Activated naive CD4-positive, alpha-beta T cell treated with anti-CD3 and anti-CD28 coated beads for 36 hours (primary cell): ENCODE measurements at regions not wholly inside any gene's neighbourhood (a gene's known extent, or its start where the extent isn't known, plus 50 kb on each side); places are given as distances from the start of the nearest gene placed in this dataset.
"Not testable (repeated sequence)": the region's sequence is repeated elsewhere in the genome, so short reads cannot be mapped to it uniquely, and the experiment has no call there.

Source experiments
- CTCF ChIA-PET: fragments of 350-600 bp; sonication (Branson Sonifier 250); formaldehyde crosslinking; loops from one replicate; lab custom pipeline; 2021; ENCODE audit warnings: antibody characterized with exemption; lab: Charles Lee
- DNase-seq: peaks from one replicate; pipeline ENCODE4 v3.0.0-alpha.2; 2020
- H3K27ac Mint-ChIP-seq: one replicate; pipeline ENCODE4 v1.8.0; 2021; ENCODE audit warnings: mild to moderate bottlenecking, mixed read lengths
- H3K27me3 Mint-ChIP-seq: one replicate; pipeline ENCODE4 v1.8.0; 2021; ENCODE audit warnings: low read depth, mixed read lengths
- H3K36me3 Mint-ChIP-seq: one replicate; pipeline ENCODE4 v1.8.0; 2021; ENCODE audit warnings: low read depth, mixed read lengths
- H3K4me1 Mint-ChIP-seq: one replicate; pipeline ENCODE4 v1.8.0; 2021; ENCODE audit warnings: low read depth, mixed read lengths
- H3K4me3 Mint-ChIP-seq: one replicate; pipeline ENCODE4 v1.8.0; 2021; ENCODE audit warnings: mild to moderate bottlenecking, moderate library complexity, mixed read lengths
- H3K9me3 Mint-ChIP-seq: one replicate; pipeline ENCODE4 v1.8.0; 2021; ENCODE audit warnings: mixed read lengths
- intact Hi-C: fragments of 100-400 bp; cut with micrococcal nuclease; formaldehyde crosslinking; loops from one replicate; pipeline ENCODE4 v1.15.1; 2023

- no peak for DNase-seq
- CTCF ChIA-PET = no interaction called here
- Mint-ChIP-seq H3K4me3 (no peak overlapping the region), H3K27ac (no peak overlapping the region), H3K36me3 (no peaks in the 10 kb centered on the region), H3K27me3 (no peaks in the 10 kb centered on the region), H3K4me1 (no peaks in the 10 kb centered on the region), H3K9me3 (no peaks in the 10 kb centered on the region)
- intact Hi-C loops = no loop called here
Measured at GRCh38 chr4:79561751-79562150, 153.7 kb upstream of the GK2 start.

GRCh38 chr4:79559398-79559797 lies 151.4 kb upstream of the GK2 start:
- H3K27ac Mint-ChIP-seq, DNase-seq: not testable (repeated sequence)

DNA sequence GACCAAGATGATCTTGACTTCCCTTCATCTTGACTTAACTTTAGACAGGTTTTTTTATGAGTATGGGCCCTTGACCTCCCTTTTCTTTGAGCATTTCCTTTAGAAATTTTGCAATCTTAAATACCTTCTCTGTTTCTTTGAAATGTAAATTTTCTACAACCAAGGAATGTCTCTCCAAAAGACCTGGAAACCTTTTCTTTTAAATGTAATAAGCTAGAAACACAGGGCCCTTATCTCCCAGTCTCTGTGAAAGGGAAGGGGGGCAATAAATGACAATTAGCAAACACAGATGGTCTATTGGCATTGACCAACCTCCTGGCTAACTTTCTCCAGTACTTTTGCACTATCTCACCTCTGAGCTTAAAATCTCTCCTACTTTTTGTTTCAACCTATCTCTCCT lies 144.3 kb upstream of the GK2 start:
- no peak overlapping the region for H3K27ac Mint-ChIP-seq
- no peaks in the 10 kb centered on the region for H3K9me3 Mint-ChIP-seq
- H3K27me3 Mint-ChIP-seq = no peaks in the 10 kb centered on the region
- intact Hi-C loops = no loop called here
- H3K4me1 Mint-ChIP-seq = no peaks in the 10 kb centered on the region
- no peak for DNase-seq
- H3K4me3 Mint-ChIP-seq = no peak overlapping the region
- CTCF ChIA-PET = no interaction called here
- H3K36me3 Mint-ChIP-seq = no peaks in the 10 kb centered on the region

More at GRCh38 chr4:79559398-79559797, 151.4 kb upstream of the GK2 start:
- CTCF ChIA-PET, H3K4me3 Mint-ChIP-seq, H3K4me1 Mint-ChIP-seq, intact Hi-C loops, H3K36me3 Mint-ChIP-seq, H3K9me3 Mint-ChIP-seq, H3K27me3 Mint-ChIP-seq: not testable (repeated sequence)

DNA sequence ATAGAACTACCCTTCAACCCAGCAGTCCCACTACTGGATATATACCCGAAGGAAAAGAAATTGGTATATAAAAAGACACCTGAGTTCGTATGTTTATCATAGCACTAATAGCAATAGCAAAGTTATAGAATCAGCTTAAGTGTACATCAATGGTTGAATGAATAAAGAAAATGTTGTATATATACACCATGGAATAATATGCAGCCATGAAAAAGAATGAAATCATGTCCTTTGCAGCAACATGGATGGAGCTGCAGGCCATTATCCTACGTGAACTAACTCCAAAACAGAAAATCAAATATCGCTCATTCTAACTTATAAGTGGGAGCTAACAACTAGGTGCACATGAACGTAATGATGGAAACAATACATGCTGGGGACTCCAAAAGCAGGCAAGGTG lies 143.5 kb upstream of the GK2 start:
- H3K9me3 Mint-ChIP-seq = no peaks in the 10 kb centered on the region
- intact Hi-C loops = no loop called here
- peaks cover 2% of the 10 kb centered on the region for H3K27me3 Mint-ChIP-seq
- H3K36me3 Mint-ChIP-seq = no peaks in the 10 kb centered on the region
- CTCF ChIA-PET = no interaction called here
- DNase-seq = no peak
- H3K4me1 Mint-ChIP-seq = no peaks in the 10 kb centered on the region
- no peak overlapping the region for H3K4me3 Mint-ChIP-seq
- no peak overlapping the region for H3K27ac Mint-ChIP-seq

- Mint-ChIP-seq H3K4me1 (no peaks in the 10 kb centered on the region), H3K4me3 (no peak overlapping the region), H3K36me3 (no peaks in the 10 kb centered on the region), H3K27me3 (peaks cover 4% of the 10 kb centered on the region), H3K9me3 (no peaks in the 10 kb centered on the region), H3K27ac (no peak overlapping the region)
- CTCF ChIA-PET = no interaction called here
- intact Hi-C loops = no loop called here
- no peak for DNase-seq
Measured at GRCh38 chr4:79547851-79548250, 139.8 kb upstream of the GK2 start.

DNA sequence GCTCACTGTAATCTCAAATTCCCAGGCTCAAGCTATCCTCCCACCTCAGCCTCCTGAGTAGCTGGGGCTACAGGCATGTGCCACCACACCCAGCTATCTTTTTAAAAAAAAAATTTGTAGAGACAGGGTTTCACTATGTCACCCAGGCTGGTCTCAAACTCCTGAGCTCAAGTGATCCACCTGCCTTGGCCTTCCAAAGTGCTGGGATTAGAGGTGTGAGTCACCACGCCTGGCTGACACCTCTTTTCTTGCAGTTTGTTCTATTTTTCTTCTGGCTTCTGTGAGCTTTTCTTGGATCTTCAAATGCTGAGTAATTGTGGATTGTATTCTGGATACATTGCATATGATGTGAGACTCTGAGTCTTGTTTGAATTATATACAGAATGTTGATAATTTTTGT lies 137.3 kb upstream of the GK2 start:
- H3K27ac Mint-ChIP-seq, H3K27me3 Mint-ChIP-seq, intact Hi-C loops, H3K4me1 Mint-ChIP-seq, H3K9me3 Mint-ChIP-seq, H3K4me3 Mint-ChIP-seq, DNase-seq, CTCF ChIA-PET, H3K36me3 Mint-ChIP-seq: not testable (repeated sequence)

GRCh38 chr4:79540143-79540542 lies 132.1 kb upstream of the GK2 start:
- H3K4me1 Mint-ChIP-seq = no peaks in the 10 kb centered on the region
- no peaks in the 10 kb centered on the region for H3K36me3 Mint-ChIP-seq
- CTCF ChIA-PET = interaction anchor here (0.6 kb wide), 1 partner anchor 139 kb away, joined by 3 read pairs; no protein-coding TSS in a partner anchor
- no peaks in the 10 kb centered on the region for H3K9me3 Mint-ChIP-seq
- DNase-seq = no peak
- no peak overlapping the region for H3K4me3 Mint-ChIP-seq
- no peak overlapping the region for H3K27ac Mint-ChIP-seq
- H3K27me3 Mint-ChIP-seq = no peaks in the 10 kb centered on the region
- intact Hi-C loops = no loop called here

- no peak overlapping the region for H3K4me3 Mint-ChIP-seq
- intact Hi-C loops = no loop called here
- no peak overlapping the region for H3K27ac Mint-ChIP-seq
- H3K4me1 Mint-ChIP-seq = no peaks in the 10 kb centered on the region
- no peak for DNase-seq
- CTCF ChIA-PET = no interaction called here
- peaks cover 2% of the 10 kb centered on the region for H3K27me3 Mint-ChIP-seq
- no peaks in the 10 kb centered on the region for H3K36me3 Mint-ChIP-seq
- no peaks in the 10 kb centered on the region for H3K9me3 Mint-ChIP-seq
Measured at GRCh38 chr4:79535516-79535915, 127.5 kb upstream of the GK2 start.

DNA sequence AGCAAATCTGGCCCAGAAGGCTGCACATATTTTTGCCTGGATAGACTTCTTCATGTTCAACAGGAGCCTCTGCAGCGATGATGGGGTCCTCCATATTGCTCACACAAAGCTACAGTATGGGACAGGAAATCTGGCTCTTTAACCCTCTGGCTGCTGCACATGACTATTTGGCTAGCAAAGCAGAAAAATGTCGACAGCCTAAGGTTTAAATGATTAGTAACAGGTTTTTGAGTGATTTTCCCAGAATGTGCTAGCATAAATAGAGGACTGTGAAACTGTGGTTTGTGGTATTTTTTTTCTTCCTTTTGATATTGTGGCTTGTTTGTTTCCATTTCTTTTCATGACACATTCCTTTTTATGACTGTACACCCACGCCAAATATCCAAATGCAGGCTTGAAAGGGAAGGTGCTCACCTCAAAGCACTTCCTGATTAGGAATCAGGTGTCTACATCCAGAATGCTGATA lies 120.2 kb upstream of the GK2 start:
- no peak overlapping the region for H3K27ac Mint-ChIP-seq
- DNase-seq = peak; percentile 14
- no peaks in the 10 kb centered on the region for H3K36me3 Mint-ChIP-seq
- H3K27me3 Mint-ChIP-seq = peaks cover 10% of the 10 kb centered on the region
- H3K4me3 Mint-ChIP-seq = no peak overlapping the region
- H3K9me3 Mint-ChIP-seq = no peaks in the 10 kb centered on the region
- intact Hi-C loops = loop anchor here (1.0 to 5.0 kb wide), 3 partner anchors 304 to 644 kb away; no protein-coding TSS in a partner anchor
- H3K4me1 Mint-ChIP-seq = peaks cover 11% of the 10 kb centered on the region
- CTCF ChIA-PET = no interaction called here

DNA sequence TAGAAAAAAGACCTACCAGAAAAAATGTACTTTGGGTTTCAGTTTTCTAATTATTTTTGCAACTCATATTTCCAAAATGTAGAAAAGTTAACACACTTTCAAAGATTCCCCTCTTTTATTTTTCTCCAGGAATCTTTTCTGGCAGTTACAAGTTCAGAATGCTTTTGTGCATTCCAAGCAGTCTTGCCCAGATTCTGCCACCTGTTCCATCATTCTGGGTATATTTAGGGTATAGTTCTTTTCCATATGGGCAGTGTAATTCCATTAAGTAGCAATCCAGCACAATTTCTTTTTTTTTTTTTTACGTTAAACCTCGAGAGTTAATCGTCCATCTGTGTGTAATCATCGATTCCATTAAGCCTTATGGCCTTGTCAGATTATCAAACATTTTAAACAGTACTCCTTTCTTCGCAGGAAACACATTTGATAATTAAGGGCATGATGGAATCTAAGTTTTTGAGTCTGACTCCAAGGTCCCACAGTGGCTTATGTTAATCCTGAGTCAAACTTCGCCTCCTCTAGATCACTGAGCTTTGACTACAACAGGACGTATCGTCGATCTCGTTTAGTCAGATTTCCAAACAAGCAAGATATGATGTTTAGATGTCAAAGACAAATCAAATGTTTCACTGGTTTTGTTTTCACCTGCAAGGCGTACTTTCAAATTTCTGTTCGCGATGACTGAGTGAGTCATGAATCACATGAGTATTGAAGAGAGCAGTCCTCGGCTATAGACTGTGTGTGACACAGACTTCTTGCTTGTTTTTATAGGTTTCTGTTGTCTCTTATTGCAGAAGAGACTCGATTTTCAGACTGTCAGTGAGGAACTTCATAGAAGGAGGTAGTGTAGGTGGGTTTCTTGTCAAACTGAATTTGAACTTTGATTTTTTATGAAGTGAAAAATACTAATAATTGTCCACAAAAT lies 118.9 kb upstream of the GK2 start:
- intact Hi-C loops = loop anchor here (5.0 kb wide), 2 partner anchors 305 to 645 kb away; no protein-coding TSS in a partner anchor
- H3K27me3 Mint-ChIP-seq = peaks cover 8% of the 10 kb centered on the region
- no peaks in the 10 kb centered on the region for H3K9me3 Mint-ChIP-seq
- H3K36me3 Mint-ChIP-seq = no peaks in the 10 kb centered on the region
- no peak overlapping the region for H3K4me3 Mint-ChIP-seq
- CTCF ChIA-PET = no interaction called here
- no peak for DNase-seq
- peaks cover 11% of the 10 kb centered on the region for H3K4me1 Mint-ChIP-seq
- no peak overlapping the region for H3K27ac Mint-ChIP-seq

DNA sequence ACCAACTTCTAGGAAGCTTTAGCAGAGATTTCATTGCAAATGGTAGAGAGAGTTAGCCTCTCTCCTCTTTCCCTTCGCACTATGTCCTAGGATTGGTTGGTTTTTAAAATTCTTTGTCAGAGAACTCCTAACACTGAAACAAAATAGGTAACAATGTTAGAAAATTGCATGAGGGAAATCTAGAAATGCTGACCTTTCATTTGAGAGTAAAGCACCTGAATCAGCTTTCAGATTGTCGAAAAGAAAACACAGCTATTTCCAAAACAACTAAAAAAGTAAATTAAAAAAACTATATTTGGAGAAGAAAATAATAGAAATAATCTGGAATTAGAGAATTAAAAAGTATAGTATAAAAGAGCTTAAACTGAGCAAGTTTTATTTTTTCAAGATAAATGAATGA lies 108.1 kb upstream of the GK2 start:
- Mint-ChIP-seq H3K4me1 (no peaks in the 10 kb centered on the region), H3K27ac (no peak overlapping the region), H3K36me3 (no peaks in the 10 kb centered on the region), H3K27me3 (peaks cover 3% of the 10 kb centered on the region), H3K9me3 (no peaks in the 10 kb centered on the region), H3K4me3 (no peak overlapping the region)
- CTCF ChIA-PET = no interaction called here
- no peak for DNase-seq
- intact Hi-C loops = no loop called here

DNA sequence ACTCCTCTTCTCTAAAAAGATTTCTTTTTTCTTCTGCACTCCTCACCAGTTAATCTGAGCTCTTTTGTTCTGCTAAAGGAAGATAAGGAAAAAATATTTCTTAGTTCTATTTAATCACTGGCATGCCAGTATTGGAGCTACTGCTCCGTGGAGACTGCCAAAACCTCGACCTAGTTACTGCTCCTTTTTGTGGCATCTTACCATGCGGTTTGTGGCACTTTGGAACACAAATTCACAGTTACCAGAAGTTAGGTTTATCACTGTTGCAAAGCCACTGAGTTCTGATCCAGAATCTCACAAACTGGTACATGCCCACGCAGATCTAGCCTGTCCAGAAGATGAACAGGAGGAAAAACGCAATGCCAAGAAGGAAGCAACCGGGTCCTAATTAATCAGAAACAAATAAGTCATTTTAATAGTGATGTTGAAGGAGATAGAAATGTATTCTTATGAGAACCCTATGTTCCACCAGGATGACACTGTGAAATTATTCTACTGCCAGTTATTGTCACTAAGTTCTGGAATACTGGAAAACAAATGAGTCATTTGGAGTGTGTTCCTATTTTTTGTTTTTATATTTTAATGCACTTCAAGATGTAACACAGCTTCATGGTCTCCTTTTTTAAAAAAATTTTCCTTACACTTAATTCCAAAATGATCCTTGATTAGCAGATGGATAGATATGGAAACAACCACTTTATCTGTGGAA lies 106.7 kb upstream of the GK2 start:
- Mint-ChIP-seq H3K36me3 (no peaks in the 10 kb centered on the region), H3K27me3 (peaks cover 4% of the 10 kb centered on the region), H3K27ac (no peak overlapping the region), H3K4me1 (no peaks in the 10 kb centered on the region), H3K9me3 (no peaks in the 10 kb centered on the region), H3K4me3 (no peak overlapping the region)
- DNase-seq = no peak
- CTCF ChIA-PET = interaction anchor here (0.6 to 0.7 kb wide), 2 partner anchors 23 to 563 kb away, joined by 3 read pairs; no protein-coding TSS in a partner anchor
- intact Hi-C loops = no loop called here
